ENCODE measurements at regions not wholly inside any gene's neighbourhood (a gene's known extent, or its start where the extent isn't known, plus 50 kb on each side); places are given as distances from the start of the nearest gene placed in this dataset.

DNA sequence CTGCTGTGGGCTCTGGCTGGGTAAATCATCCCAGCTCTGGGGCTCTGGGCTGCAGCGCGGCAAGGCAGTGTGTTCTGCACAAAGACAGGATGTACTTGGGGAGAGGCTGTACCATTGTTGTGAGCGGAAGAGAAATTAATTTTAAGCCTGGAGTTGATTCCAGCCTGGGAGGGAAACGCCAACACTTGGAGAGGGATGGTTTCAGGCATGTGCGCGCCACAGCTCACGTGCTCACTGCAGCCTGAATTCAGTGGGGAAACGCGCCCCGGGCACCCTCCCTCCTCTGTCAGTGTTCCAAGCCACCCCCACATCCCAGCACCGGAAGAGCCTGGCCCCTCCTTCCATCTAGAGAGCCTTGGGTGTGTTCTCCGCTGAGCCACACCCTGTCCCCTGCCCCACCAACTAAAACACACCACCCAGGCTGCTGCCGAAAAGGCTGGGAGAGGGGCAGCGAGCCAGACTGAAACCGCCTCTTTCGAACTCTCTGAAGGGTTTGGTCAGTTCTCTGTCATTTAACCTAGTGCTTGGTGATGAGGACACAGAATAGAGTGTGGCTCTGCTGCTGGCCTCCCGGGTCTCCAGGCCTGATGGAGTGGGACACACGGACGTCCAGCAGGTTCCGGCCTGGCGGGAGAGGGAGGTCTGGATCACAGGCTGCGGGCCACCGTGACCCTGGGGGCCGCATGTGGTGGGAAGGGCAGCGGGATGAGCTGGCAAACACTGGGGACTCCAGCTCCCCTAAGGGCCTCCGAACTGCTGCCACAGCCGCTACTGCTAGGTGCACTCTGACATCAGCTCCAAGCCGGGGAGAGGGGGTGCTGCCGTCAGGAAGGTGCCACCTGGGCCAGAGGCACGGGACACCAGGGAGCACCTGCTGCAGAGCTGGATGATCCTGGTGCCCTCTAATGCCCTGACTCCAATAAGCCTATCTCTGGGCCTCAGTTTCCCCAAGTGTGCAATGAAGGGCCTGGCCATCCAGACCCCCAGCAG is 230.8 kb downstream of the CTTN start:
- TF ChIP-seq, protein P1, sequence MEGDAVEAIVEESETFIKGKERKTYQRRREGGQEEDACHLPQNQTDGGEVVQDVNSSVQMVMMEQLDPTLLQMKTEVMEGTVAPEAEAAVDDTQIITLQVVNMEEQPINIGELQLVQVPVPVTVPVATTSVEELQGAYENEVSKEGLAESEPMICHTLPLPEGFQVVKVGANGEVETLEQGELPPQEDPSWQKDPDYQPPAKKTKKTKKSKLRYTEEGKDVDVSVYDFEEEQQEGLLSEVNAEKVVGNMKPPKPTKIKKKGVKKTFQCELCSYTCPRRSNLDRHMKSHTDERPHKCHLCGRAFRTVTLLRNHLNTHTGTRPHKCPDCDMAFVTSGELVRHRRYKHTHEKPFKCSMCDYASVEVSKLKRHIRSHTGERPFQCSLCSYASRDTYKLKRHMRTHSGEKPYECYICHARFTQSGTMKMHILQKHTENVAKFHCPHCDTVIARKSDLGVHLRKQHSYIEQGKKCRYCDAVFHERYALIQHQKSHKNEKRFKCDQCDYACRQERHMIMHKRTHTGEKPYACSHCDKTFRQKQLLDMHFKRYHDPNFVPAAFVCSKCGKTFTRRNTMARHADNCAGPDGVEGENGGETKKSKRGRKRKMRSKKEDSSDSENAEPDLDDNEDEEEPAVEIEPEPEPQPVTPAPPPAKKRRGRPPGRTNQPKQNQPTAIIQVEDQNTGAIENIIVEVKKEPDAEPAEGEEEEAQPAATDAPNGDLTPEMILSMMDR (IDR thresholded peaks at IDR 0.05; ENCODE audit: borderline replicate concordance, extremely low read depth, low read length, poor library complexity, severe bottlenecking), result no peak
- TF ChIP-seq EZH2 (IDR thresholded peaks at IDR 0.05; ENCODE audit: borderline replicate concordance, low read depth, low read length, severe bottlenecking), result no peak
